GM12891 (cell line): ENCODE measurements at regions not wholly inside any gene's neighbourhood (a gene's known extent, or its start where the extent isn't known, plus 50 kb on each side); places are given as distances from the start of the nearest gene placed in this dataset.

ENCODE experiments used
- POLR2A ChIP-seq: IDR thresholded peaks from 2 replicates; pipeline ENCODE4 v1.6.1; 2011; ENCODE audit warnings: low read depth, low read length, control low read depth
- POU2F2 ChIP-seq: IDR thresholded peaks from 2 replicates; pipeline ENCODE4 v1.6.1; 2011; ENCODE audit warnings: low read depth, mild to moderate bottlenecking, control low read depth, low read length, moderate library complexity

GRCh38 chr14:49993565-49993964 is 100.7 kb downstream of the ARF6 start:
- TF ChIP-seq POU2F2, result no peak
- no peak for TF ChIP-seq POLR2A
